ENCODE measurements at regions not wholly inside any gene's neighbourhood (a gene's known extent, or its start where the extent isn't known, plus 50 kb on each side); places are given as distances from the start of the nearest gene placed in this dataset.
A peak's percentile ranks its signal among the peaks of the same experiment; 100 is the strongest.

GRCh38 chr5:23033864-23034263 is 180.7 kb upstream of the CDH12 start:
- Mint-ChIP-seq H3K27ac (no peak overlapping the region), H3K27me3 (no peaks in the 10 kb centered on the region)

DNA sequence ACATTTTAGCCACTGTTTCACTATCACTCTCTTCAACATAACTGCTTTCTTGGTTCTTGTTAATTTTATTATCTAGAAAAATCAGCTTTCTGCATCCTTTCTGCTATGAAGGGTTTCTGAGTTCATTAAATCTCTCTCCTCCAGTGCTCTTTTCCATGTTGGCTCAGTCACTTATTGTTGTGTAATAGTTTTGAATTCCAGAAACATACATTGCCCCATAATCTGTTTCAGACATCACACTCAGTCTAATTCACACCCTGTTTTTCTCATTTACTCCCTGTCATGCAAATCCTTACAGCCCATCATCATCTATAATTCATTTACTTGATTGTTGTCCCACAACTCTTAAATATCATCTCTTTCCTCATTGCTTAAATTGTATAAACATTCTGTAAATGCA is 176.1 kb upstream of the CDH12 start:
- ATAC-seq (no peak), DNase-seq (no peak)
- Mint-ChIP-seq H3K4me3 (no peak overlapping the region), H3K27ac (no peak overlapping the region), H3K9me3 (no peaks in the 10 kb centered on the region), H3K36me3 (ENCODE audit: low read depth) (no peaks in the 10 kb centered on the region), H3K27me3 (no peaks in the 10 kb centered on the region), H3K4me1 (no peaks in the 10 kb centered on the region)

More at GRCh38 chr5:23033864-23034263, 180.7 kb upstream of the CDH12 start:
- DNase-seq (no peak), ATAC-seq (no peak)
- H3K9me3 Mint-ChIP-seq = peaks cover 7% of the 10 kb centered on the region
- H3K4me3 Mint-ChIP-seq = no peak overlapping the region
- H3K4me1 Mint-ChIP-seq = no peaks in the 10 kb centered on the region
- no peaks in the 10 kb centered on the region for H3K36me3 Mint-ChIP-seq (ENCODE audit: low read depth)

DNA sequence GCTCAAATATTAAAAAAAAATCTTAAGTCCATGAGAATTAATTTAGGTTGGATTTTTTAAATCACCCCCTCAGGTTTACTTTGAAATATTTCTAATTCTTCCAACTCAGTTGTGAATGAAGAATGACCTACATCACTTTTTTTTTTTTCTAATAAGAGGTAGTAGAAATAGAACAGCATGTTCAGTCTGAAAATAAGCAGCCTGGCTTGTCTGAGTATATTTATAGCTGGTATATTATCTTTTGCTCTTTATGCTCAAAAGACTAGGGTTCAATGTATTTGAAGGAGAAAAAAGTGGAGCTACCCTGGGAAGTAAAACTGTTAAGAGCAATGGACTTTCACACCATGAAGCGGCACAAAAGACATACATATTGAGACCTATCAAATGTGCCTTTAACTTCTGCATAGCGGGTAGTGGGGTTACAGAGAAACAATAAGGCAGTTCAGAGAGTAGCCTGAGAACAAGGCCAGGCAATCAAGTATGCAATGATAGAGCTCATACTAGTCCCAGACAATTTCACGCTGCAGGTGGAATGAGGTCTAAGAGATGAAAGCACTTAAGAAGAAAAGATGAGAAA is 175.4 kb upstream of the CDH12 start:
- DNase-seq (no peak), ATAC-seq (no peak)
- no peaks in the 10 kb centered on the region for H3K27me3 Mint-ChIP-seq
- no peaks in the 10 kb centered on the region for H3K9me3 Mint-ChIP-seq
- no peaks in the 10 kb centered on the region for H3K36me3 Mint-ChIP-seq (ENCODE audit: low read depth)
- no peaks in the 10 kb centered on the region for H3K4me1 Mint-ChIP-seq
- no peak overlapping the region for H3K4me3 Mint-ChIP-seq
- H3K27ac Mint-ChIP-seq = no peak overlapping the region

GRCh38 chr5:23027830-23028229 is 174.7 kb upstream of the CDH12 start:
- no peaks in the 10 kb centered on the region for H3K4me1 Mint-ChIP-seq
- no peak for DNase-seq
- no peak overlapping the region for H3K27ac Mint-ChIP-seq
- ATAC-seq = no peak
- H3K9me3 Mint-ChIP-seq = no peaks in the 10 kb centered on the region
- no peaks in the 10 kb centered on the region for H3K27me3 Mint-ChIP-seq
- no peaks in the 10 kb centered on the region for H3K36me3 Mint-ChIP-seq (ENCODE audit: low read depth)
- no peak overlapping the region for H3K4me3 Mint-ChIP-seq

DNA sequence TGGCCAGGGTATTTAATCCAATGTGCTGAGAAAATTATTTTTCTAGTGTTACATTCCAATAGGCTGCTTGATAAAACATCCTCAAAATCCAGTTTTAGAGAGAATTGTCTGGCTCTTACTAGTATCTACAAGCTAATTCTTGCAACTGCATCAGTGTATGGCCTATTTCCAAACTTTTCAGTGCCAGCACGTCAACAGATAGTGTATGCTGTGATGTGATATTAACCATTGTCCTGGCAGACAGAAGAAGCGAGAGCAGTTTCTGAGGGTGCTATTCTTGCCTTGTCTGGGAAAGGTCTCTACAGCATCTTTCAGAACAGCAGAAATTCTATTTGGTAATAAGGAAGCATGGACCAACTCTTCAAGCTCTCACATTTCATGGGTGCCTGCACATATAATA is 174.2 kb upstream of the CDH12 start:
- H3K27me3 Mint-ChIP-seq = no peaks in the 10 kb centered on the region
- no peak for ATAC-seq
- no peaks in the 10 kb centered on the region for H3K4me1 Mint-ChIP-seq
- H3K27ac Mint-ChIP-seq = no peak overlapping the region
- DNase-seq = no peak
- H3K36me3 Mint-ChIP-seq (ENCODE audit: low read depth) = no peaks in the 10 kb centered on the region
- no peak overlapping the region for H3K4me3 Mint-ChIP-seq
- no peaks in the 10 kb centered on the region for H3K9me3 Mint-ChIP-seq

DNA sequence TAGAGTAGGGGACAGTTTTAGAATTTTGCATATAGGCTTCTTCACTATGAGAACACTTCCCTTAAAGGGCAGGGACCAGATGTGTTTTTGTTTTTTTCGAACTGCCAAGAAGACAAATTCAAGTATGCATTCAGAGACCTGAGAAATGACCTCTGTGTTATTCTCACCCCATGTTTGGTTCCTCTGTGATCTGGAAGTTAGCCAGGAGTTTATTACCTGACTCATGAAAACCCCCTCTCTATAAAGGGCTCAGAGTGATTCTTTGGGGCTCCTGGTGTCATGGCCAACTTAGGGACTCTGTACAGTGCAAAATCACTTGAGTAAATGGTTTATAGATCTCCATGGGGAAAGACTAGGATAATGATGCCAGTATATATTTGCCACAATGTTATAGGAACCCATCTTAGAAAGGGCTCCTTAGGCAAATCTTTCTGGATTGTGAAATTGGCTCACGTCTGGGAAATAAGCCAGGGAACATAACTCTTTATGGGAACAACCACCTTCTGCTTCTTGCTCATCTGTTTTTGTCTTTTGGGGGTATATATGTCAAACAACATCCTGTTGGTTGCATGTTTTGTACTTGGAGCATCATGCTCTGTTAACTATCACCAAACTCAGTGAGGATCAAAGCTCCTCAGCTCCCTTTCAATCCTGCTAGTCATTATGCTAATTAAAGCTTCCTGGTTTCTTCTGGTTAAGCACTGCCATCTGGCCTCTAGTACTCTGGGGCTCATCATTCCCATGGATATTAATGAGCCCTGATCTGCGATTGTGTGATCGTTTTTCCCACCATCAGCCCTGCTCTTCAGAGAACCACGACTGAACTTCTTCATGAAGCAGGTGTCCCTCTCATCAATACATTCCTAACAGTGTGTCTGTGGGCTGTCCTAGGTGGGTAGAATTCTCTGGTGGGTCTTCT is 173.4 kb upstream of the CDH12 start:
- H3K4me1 Mint-ChIP-seq = no peaks in the 10 kb centered on the region
- DNase-seq (no peak), ATAC-seq (no peak)
- no peak overlapping the region for H3K4me3 Mint-ChIP-seq
- no peaks in the 10 kb centered on the region for H3K27me3 Mint-ChIP-seq
- H3K27ac Mint-ChIP-seq = no peak overlapping the region
- H3K9me3 Mint-ChIP-seq = no peaks in the 10 kb centered on the region
- H3K36me3 Mint-ChIP-seq (ENCODE audit: low read depth) = no peaks in the 10 kb centered on the region

GRCh38 chr5:23025629-23026233 is 172.6 kb upstream of the CDH12 start:
- H3K9me3 Mint-ChIP-seq = no peaks in the 10 kb centered on the region
- ATAC-seq = no peak

GRCh38 chr5:23024470-23024869 is 171.3 kb upstream of the CDH12 start:
- Mint-ChIP-seq H3K9me3 (no peaks in the 10 kb centered on the region), H3K4me3 (no peak overlapping the region), H3K4me1 (no peaks in the 10 kb centered on the region), H3K27me3 (no peaks in the 10 kb centered on the region), H3K36me3 (ENCODE audit: low read depth) (no peaks in the 10 kb centered on the region), H3K27ac (no peak overlapping the region)
- ATAC-seq (no peak), DNase-seq (no peak)

More at GRCh38 chr5:23025629-23026233, 172.6 kb upstream of the CDH12 start:
- DNase-seq = no peak
- H3K36me3 Mint-ChIP-seq (ENCODE audit: low read depth) = no peaks in the 10 kb centered on the region
- no peak overlapping the region for H3K4me3 Mint-ChIP-seq
- no peak overlapping the region for H3K27ac Mint-ChIP-seq
- H3K27me3 Mint-ChIP-seq = no peaks in the 10 kb centered on the region
- H3K4me1 Mint-ChIP-seq = no peaks in the 10 kb centered on the region

DNA sequence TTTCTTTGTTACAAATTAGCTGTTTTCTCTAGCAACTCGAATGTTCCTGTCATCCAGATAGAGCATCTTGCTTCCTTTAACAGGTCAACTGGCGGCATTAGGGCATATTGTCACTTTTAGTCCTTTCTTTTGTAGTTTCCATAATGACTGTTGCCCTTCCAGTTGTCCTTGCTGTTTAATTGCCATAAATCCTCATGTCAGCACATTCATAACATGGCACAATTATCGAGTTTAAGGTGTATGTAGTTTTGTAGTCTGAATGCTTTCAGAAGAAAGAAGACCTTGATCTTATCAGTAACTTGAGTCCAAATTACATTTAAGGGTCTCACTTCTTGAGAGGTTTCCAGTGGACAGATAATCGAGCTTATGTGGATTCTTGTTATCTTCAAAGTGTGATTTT is 161.7 kb upstream of the CDH12 start:
- ATAC-seq (no peak), DNase-seq (no peak)
- no peaks in the 10 kb centered on the region for H3K27me3 Mint-ChIP-seq
- H3K9me3 Mint-ChIP-seq = no peaks in the 10 kb centered on the region
- peaks cover 6% of the 10 kb centered on the region for H3K4me1 Mint-ChIP-seq
- H3K36me3 Mint-ChIP-seq (ENCODE audit: low read depth) = no peaks in the 10 kb centered on the region
- no peak overlapping the region for H3K4me3 Mint-ChIP-seq
- no peak overlapping the region for H3K27ac Mint-ChIP-seq

DNA sequence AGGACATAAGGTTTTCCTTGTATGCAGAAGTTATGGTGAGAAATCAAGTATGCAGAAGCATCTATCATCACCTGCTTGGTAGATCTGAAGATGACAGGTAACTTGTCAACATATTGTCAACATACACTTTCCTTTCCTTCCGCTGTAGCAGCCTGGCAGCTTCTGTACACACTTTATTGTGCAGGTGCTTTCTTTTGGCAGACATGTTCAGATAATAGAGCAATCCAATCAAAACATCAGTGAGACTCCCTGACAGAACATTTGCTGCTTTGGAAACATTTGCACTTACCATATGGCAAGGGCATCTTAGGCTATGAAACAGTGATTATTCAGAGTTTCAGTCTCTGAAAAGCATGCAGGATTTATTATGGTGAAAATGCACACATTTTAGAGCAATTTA is 161.1 kb upstream of the CDH12 start:
- Mint-ChIP-seq H3K9me3 (no peaks in the 10 kb centered on the region), H3K27ac (no peak overlapping the region), H3K36me3 (ENCODE audit: low read depth) (no peaks in the 10 kb centered on the region), H3K4me3 (no peak overlapping the region), H3K27me3 (no peaks in the 10 kb centered on the region), H3K4me1 (peaks cover 6% of the 10 kb centered on the region)
- ATAC-seq (no peak), DNase-seq (no peak)

DNA sequence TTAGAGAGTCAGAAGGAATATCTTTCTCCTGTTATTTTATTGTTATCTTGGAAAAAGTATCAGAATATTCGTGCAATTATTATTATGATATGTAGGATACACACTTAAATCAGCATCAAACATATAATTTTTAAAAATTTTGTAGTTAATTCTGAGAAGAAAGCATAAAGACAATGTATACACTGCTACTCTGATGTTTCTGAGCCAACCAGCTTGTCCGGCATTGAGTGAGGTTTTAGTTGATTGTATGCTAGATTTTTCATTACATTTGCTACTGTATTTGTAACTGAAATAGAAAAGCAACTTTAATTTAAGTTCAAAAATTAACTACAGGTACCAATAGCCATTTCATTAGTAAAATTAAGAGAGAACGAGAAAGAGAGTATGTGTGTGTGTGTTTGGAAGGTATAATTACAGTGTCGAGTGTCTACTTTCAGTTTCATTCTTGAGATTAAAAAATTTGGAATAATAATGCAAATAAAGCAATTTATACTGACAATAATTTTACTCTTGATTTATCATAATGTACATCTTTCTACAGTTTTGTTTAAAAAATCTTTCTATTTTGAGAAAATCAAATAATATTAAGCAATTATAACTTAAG is 160.4 kb upstream of the CDH12 start:
- Mint-ChIP-seq H3K27ac (no peak overlapping the region), H3K4me3 (peak overlapping the region; percentile 72), H3K36me3 (ENCODE audit: low read depth) (no peaks in the 10 kb centered on the region), H3K27me3 (no peaks in the 10 kb centered on the region), H3K4me1 (peaks cover 6% of the 10 kb centered on the region), H3K9me3 (no peaks in the 10 kb centered on the region)
- ATAC-seq (no peak), DNase-seq (no peak)

DNA sequence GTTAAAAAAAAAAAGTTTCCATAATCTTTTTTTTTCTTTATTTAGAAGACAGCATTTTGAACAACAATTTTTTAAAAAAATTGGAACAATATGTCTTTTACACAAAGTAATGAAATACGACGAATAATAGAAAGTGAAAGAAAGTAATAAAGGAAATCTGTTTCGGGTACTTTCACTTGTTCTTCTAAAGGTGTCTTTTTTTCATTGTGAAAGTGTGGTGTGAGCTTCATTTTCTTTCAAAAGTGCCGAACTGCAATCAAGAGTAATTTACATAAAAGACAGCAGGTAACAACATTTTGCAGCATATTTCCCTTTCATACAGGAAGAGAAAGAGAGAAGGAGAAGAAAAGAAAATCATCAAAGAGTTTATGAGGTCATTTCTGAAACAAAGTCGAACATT is 159.7 kb upstream of the CDH12 start:
- Mint-ChIP-seq H3K4me3 (peak overlapping the region; percentile 72), H3K27ac (no peak overlapping the region)
- no peak for ATAC-seq

GRCh38 chr5:23007762-23008161 is 154.6 kb upstream of the CDH12 start:
- no peaks in the 10 kb centered on the region for H3K36me3 Mint-ChIP-seq (ENCODE audit: low read depth)
- no peak for ATAC-seq
- H3K4me3 Mint-ChIP-seq = no peak overlapping the region
- no peaks in the 10 kb centered on the region for H3K27me3 Mint-ChIP-seq
- peaks cover 4% of the 10 kb centered on the region for H3K4me1 Mint-ChIP-seq
- no peak for DNase-seq
- H3K27ac Mint-ChIP-seq = no peak overlapping the region
- no peaks in the 10 kb centered on the region for H3K9me3 Mint-ChIP-seq

More for the DNA sequence above, 159.7 kb upstream of the CDH12 start:
- no peaks in the 10 kb centered on the region for H3K36me3 Mint-ChIP-seq (ENCODE audit: low read depth)
- peaks cover 6% of the 10 kb centered on the region for H3K4me1 Mint-ChIP-seq
- H3K9me3 Mint-ChIP-seq = no peaks in the 10 kb centered on the region
- H3K27me3 Mint-ChIP-seq = no peaks in the 10 kb centered on the region
- DNase-seq = no peak

- H3K27me3 Mint-ChIP-seq = no peaks in the 10 kb centered on the region
- ATAC-seq (no peak), DNase-seq (no peak)
- no peak overlapping the region for H3K4me3 Mint-ChIP-seq
- peaks cover 1% of the 10 kb centered on the region for H3K4me1 Mint-ChIP-seq
- H3K27ac Mint-ChIP-seq = no peak overlapping the region
- no peaks in the 10 kb centered on the region for H3K36me3 Mint-ChIP-seq (ENCODE audit: low read depth)
- no peaks in the 10 kb centered on the region for H3K9me3 Mint-ChIP-seq
Observed at GRCh38 chr5:23007236-23007635, 154.1 kb upstream of the CDH12 start.

DNA sequence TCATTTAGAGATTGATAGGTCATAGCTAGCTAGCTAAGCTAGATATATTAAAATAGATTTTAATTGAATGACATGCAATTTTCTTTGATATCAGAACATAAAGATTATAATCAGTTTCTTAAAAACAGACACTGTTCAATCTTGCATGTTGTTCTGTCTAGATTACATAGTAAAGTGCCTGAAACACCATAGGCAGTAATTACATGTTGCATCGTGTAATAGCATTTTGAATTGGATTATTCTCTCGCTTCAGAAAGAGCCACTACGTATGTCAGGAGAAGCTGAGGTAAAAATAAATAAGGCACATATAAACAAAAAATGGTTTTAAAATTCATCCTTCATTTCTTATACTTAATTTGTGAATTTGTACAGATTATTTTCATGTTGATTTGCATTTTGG is 148.0 kb upstream of the CDH12 start:
- H3K27ac Mint-ChIP-seq = no peak overlapping the region

More for the DNA sequence above, 148.0 kb upstream of the CDH12 start:
- Mint-ChIP-seq H3K4me1 (no peaks in the 10 kb centered on the region), H3K36me3 (ENCODE audit: low read depth) (no peaks in the 10 kb centered on the region), H3K4me3 (no peak overlapping the region), H3K27me3 (no peaks in the 10 kb centered on the region), H3K9me3 (no peaks in the 10 kb centered on the region)
- ATAC-seq = no peak
- DNase-seq = no peak
